ENCODE measurements at regions not wholly inside any gene's neighbourhood (a gene's known extent, or its start where the extent isn't known, plus 50 kb on each side); places are given as distances from the start of the nearest gene placed in this dataset.

DNA sequence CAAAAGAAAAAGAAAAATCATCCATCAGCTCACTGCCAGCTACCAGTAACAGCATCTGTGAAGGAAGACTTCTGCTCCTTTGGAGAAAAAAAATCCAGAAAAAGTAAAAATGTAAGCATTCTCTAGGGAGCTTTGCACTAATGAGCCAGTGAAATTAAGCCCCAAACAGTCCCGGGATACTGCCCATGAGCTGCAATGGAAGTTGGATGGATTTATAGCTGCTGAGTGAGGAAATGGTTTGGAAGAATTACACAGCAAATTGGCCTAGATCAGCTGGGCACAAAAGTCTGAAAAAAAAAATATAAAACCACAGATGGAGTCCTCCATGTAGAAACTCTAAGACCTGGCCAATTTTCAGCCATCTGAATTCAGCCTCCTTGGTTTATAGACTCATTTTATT, 462.9 kb upstream of the USP15 start:
- no peak for TF ChIP-seq CTCF (IDR thresholded peaks at IDR 0.05)
- no peak for TF ChIP-seq POLR2A (IDR thresholded peaks at IDR 0.05)

Data from breast epithelium (tissue), 3 donors.